ENCODE measurements at regions not wholly inside any gene's neighbourhood (a gene's known extent, or its start where the extent isn't known, plus 50 kb on each side); places are given as distances from the start of the nearest gene placed in this dataset.

- no peak for TF ChIP-seq CTCF (conservative IDR thresholded peaks at IDR 0.05; ENCODE audit: low read length)
- TF ChIP-seq EZH2phosphoT487 (IDR thresholded peaks at IDR 0.05; ENCODE audit: borderline replicate concordance), result no peak
Observed at GRCh38 chr7:26587536-26587935, 276.9 kb downstream of the SKAP2 start.
